Retinal pigment epithelial cell (primary cell): ENCODE measurements at regions not wholly inside any gene's neighbourhood (a gene's known extent, or its start where the extent isn't known, plus 50 kb on each side); places are given as distances from the start of the nearest gene placed in this dataset.

Experiments used
- DNase-seq: peaks from one replicate; pipeline ENCODE4 v3.0.0-alpha.2; 2010; ENCODE audit warnings: low read depth
- H3K4me3 ChIP-seq: 2 replicates; pipeline ENCODE4 v1.5.1; 2011; ENCODE audit warnings: mild to moderate bottlenecking, low read length, control low read depth, moderate library complexity
- CTCF ChIP-seq: conservative IDR thresholded peaks from 2 replicates; pipeline ENCODE4 v1.5.1; 2011; ENCODE audit warnings: low read depth, low read length, control low read depth, inconsistent platforms

DNA sequence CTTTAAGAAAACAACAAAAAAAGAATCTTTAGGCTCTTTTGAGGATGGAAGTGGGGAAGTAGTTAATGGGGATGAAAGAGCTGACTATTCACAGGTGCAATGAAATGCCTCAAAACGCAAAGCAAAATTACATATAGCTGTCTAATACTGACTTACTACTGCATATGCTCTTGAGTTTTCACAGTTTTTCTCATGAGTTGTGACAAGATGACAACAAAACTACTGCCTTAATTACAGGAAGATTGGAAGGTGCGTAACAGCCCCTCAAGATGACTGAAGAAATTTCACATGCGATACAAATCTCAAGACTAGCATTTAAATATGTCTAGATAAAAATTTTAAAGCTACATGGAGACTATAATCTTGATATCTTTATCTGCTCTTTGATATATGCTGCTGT lies 547.8 kb upstream of the POU3F2 start:
- H3K4me3 ChIP-seq, result no peak overlapping the region
- TF ChIP-seq CTCF, result no peak
- no peak for DNase-seq

DNA sequence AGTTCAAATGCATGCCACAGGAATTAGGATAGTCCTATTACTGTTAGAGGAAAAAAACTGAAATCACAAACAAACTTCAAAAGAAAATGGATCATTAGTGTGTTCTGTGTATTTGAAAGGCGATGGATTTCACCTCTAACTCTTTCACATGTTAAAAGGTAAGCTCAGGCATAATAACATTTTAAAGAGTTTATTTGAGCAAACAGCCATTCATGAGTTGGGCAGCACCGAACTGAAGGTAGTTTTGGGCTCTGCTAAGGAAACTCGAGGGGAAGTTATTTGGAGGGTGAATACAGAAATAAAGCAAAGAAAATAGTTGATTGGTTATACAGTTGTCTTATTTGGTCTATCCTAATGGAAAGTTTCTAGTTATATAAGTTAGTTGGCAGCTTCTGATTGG lies 546.5 kb upstream of the POU3F2 start:
- TF ChIP-seq CTCF, result no peak
- H3K4me3 ChIP-seq, result no peak overlapping the region
- DNase-seq, result no peak

DNA sequence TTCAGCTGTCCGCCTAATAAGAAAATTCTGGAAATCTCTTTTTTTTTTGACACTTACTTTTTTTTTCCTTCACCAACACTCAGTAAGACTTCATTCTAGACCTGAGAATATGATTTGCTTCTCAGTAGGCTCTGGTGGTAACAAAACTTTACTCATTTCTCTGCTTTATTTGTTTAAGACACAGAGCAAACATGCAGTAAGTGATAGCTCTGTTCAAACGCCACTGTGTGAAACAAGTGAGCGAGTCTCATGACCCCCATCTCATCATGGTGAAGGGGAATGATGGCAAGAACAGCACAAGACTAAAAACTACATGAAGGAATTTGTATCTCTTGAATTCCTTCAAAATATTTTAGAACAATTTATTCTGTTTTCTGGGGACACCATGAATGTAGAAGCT lies 541.6 kb upstream of the POU3F2 start:
- no peak overlapping the region for H3K4me3 ChIP-seq
- no peak for TF ChIP-seq CTCF
- DNase-seq, result no peak

DNA sequence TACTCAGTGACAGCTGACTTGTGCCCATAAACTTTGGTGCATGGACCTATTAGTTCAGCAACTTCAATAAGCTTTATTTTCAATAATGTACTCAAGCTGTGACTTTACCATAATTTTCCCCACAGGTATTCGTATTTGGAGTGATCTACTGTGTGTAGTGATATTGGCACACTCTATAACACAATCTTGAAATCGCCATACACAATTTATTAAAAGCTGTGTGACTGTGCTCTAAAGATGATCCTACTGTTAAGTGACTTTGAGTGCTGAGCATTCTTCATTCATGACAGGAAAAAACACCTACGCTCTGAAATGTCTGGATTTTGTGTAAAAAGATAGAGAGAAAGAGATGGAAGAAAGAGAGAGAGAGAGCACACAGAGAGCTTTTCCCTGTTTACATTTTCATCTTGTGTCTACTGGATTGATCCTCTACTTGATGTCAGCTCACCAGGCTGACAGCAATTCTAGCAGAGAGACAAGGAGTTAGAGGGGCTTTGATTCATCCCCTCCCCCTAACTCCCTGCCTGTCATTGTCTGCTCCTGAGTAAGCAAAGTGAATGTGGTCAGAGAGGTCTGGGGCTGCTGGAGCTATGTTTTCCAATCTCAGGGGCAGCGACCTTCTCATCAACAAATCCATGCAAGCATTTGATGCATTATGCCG lies 538.7 kb upstream of the POU3F2 start:
- no peak overlapping the region for H3K4me3 ChIP-seq
- DNase-seq, result no peak
- no peak for TF ChIP-seq CTCF

- H3K4me3 ChIP-seq, result no peak overlapping the region
- TF ChIP-seq CTCF, result no peak
- DNase-seq, result no peak
Measured at GRCh38 chr6:98308564-98308963, 525.8 kb upstream of the POU3F2 start.

GRCh38 chr6:98310443-98310842 lies 523.9 kb upstream of the POU3F2 start:
- H3K4me3 ChIP-seq, result no peak overlapping the region
- no peak for DNase-seq

GRCh38 chr6:98323605-98324004 lies 510.8 kb upstream of the POU3F2 start:
- no peak for DNase-seq
- no peak for TF ChIP-seq CTCF
- no peak overlapping the region for H3K4me3 ChIP-seq

More at GRCh38 chr6:98310443-98310842, 523.9 kb upstream of the POU3F2 start:
- TF ChIP-seq CTCF, result no peak
